HG02885 (cell line): ENCODE measurements at regions not wholly inside any gene's neighbourhood (a gene's known extent, or its start where the extent isn't known, plus 50 kb on each side); places are given as distances from the start of the nearest gene placed in this dataset.

Experiments
- ATAC-seq: cut with Tn5 transposase; IDR thresholded peaks from one replicate; pipeline ENCODE4 v1.9.1; 2021; ENCODE audit warnings: mild to moderate bottlenecking; ENCODE audit not compliant: unreplicated experiment, poor library complexity

GRCh38 chr15:99506399-99506798 lies 59.4 kb upstream of the MEF2A start:
- no peak for ATAC-seq

GRCh38 chr15:99507016-99507503 lies 58.7 kb upstream of the MEF2A start:
- ATAC-seq: no peak

GRCh38 chr15:99507504-99508310 lies 58.1 kb upstream of the MEF2A start:
- peak; percentile 20 for ATAC-seq

GRCh38 chr15:99508311-99508645 lies 57.5 kb upstream of the MEF2A start:
- ATAC-seq: no peak

- ATAC-seq: no peak
These were observed 56.9 kb upstream of the MEF2A start for GRCh38 chr15:99508852-99509251.

- no peak for ATAC-seq
These were observed 55.9 kb upstream of the MEF2A start for GRCh38 chr15:99509686-99510461.

GRCh38 chr15:99511531-99511865 lies 54.3 kb upstream of the MEF2A start:
- no peak for ATAC-seq

GRCh38 chr15:99511866-99512661 lies 53.7 kb upstream of the MEF2A start:
- peak; percentile 75 for ATAC-seq

GRCh38 chr15:99514306-99514705 lies 51.5 kb upstream of the MEF2A start:
- no peak for ATAC-seq
